ENCODE measurements at regions not wholly inside any gene's neighbourhood (a gene's known extent, or its start where the extent isn't known, plus 50 kb on each side); places are given as distances from the start of the nearest gene placed in this dataset.

DNA sequence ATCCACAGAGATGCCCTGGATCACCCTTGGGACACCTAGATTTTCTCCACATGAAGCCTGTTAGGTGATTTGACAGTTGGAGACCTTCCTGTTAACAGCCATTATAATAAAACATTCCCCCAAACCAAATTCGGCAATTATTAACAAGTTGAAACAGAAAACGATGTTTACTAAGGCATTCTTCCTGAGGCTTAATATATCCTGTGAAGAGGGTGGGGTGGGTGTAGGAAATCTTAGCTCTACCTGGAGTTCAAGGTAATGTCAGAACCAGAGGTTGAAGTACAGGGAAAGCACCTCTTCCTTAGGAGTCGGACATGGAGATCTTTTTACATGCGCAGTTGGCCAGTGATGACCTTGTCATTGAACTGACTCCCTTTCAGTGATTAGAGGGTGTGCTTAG, 143.0 kb downstream of the FGF9 start:
- no peak for DNase-seq (ENCODE audit: low spot score)
- in situ Hi-C loops (cut with HindIII; ENCODE audit: low sequenced_read_pairs) = no loop called here

DNA sequence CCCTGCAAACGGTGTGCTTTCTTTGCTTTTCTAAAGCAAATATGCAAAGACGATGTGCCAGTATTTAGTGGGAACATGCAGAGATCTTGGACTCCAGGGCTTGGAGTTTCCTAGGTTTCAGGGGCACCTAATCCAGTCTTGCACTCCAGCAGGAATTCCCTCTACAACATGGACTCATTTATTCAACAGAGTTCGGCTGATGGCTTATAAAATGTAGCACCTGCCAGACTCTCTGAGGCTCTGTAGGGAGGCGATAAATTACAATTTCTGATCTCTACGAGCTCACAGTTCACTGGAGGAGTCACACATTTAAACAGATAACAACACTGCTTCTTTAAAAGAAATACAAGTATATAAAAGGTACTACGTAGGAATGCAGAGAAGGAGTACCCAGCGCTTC, 143.7 kb downstream of the FGF9 start:
- in situ Hi-C loops (cut with HindIII; ENCODE audit: low sequenced_read_pairs) = no loop called here
- DNase-seq (ENCODE audit: low spot score) = no peak

DNA sequence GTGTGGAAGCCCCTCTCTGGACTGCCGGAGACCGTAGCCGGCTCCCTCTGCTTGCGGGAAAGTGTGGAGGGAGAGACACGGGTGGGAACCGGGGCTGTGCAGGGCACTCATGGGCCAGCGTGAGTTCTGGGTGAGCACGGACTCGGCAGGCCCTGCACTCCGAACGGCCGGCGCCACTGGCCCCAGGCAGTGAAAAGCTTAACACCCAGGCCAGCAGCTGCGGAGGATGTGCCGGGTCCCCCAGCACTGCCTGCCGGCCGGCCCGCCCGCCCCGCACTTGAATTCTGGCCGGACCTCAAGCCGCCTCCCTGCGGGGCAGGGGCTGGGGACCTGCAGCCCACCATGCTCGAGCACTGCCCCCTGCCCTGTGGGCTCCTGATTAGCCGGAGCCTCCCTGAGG, 147.0 kb downstream of the FGF9 start:
- no peak for DNase-seq (ENCODE audit: low spot score)
- in situ Hi-C loops (cut with HindIII; ENCODE audit: low sequenced_read_pairs) = no loop called here

DNA sequence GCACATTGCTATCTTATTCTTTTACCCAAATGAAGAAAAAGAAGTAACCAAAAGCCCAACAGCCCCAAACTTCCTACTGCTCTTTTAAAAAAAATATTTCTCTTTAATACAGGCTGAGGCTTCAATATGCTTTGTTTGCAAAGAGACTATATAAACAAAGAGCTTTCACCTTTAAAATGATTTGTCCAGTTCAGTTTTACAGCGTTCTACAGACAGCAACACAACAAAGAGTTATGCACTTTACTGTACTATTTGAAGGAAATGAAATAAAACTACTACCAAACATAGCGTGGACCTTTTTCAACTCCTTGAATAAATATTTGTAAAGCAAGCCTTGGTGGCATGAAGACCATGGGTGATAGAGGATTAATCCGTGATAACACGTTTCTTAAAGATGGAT, 151.2 kb downstream of the FGF9 start:
- in situ Hi-C loops (cut with HindIII; ENCODE audit: low sequenced_read_pairs) = no loop called here
- DNase-seq (ENCODE audit: low spot score) = no peak

DNA sequence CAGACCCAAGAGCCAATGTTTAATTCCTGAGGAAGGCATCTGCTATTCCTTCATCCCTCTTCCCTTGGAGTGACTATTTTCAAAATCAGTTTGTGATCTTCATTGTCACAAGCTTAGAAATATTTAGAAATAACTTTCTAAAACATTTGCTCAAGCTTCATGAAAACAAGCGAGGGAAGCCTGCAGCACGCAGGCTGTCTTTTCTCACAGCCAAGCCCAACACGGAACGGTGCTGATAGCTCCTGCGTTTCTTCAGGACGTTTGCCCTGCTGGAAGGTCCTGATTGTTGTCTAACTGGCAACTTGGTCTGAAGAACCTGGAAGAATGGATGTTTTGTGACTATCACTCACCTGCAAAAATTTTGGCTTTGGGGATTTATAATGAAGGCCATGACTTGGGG, 152.5 kb downstream of the FGF9 start:
- DNase-seq (ENCODE audit: low spot score) = no peak
- in situ Hi-C loops (cut with HindIII; ENCODE audit: low sequenced_read_pairs) = no loop called here

DNA sequence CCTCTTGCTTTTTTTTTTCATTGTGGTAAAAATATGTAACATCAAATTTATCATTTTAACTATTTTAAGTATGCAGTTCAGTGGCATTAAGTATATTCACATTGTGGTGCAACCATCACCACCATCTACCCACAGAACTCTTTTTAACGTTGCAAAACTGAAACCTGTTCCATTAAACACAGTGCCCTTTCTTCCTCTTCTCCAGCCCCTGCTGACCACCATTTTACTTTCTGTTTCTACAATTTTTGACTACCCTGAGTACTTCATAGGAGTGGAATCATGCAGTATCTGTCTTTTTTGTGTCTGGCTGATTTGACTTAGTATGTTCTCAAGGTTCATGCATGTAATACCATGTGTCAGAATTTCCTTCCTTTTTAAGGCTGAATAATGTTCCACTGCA, 153.1 kb downstream of the FGF9 start:
- in situ Hi-C loops (cut with HindIII; ENCODE audit: low sequenced_read_pairs) = no loop called here
- no peak for DNase-seq (ENCODE audit: low spot score)

DNA sequence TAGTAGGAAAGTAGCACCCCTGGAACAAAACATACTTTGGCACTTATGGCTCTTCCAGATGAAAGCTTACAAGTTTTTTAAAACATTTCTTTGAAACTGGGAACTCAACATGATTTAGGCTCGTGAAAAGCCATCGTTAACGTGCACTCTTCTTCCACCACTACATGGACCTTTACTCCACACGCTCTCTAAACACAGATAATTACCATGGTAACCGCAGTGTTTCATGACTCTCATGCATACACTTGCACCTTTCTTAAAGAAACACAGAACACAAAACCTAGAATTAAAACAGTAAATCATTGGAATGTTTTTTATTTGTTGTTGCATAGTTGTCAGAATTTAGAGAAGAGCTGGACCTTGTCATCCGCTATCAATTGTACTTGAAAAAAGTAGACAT, 154.3 kb downstream of the FGF9 start:
- in situ Hi-C loops (cut with HindIII; ENCODE audit: low sequenced_read_pairs) = no loop called here
- no peak for DNase-seq (ENCODE audit: low spot score)

DNA sequence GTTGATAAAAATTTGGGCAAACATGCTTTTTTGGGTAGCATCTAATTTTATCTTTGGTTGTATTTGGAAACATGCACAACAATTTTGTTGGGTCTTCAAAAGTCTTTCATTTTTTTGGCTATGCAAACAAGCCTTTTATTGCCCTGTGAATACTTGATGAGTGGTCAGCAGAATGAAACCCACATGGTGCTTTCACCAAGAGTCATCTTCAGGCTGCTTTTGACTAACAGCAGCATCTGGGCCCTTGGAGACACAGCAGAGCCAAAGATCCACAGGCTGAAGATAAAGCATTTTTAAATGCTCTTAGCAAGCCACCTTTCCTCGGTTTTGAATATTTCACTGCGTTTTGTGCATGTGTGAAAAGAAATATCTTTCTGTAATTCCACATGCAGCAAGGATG, 154.9 kb downstream of the FGF9 start:
- DNase-seq (ENCODE audit: low spot score) = no peak
- in situ Hi-C loops (cut with HindIII; ENCODE audit: low sequenced_read_pairs) = no loop called here

DNA sequence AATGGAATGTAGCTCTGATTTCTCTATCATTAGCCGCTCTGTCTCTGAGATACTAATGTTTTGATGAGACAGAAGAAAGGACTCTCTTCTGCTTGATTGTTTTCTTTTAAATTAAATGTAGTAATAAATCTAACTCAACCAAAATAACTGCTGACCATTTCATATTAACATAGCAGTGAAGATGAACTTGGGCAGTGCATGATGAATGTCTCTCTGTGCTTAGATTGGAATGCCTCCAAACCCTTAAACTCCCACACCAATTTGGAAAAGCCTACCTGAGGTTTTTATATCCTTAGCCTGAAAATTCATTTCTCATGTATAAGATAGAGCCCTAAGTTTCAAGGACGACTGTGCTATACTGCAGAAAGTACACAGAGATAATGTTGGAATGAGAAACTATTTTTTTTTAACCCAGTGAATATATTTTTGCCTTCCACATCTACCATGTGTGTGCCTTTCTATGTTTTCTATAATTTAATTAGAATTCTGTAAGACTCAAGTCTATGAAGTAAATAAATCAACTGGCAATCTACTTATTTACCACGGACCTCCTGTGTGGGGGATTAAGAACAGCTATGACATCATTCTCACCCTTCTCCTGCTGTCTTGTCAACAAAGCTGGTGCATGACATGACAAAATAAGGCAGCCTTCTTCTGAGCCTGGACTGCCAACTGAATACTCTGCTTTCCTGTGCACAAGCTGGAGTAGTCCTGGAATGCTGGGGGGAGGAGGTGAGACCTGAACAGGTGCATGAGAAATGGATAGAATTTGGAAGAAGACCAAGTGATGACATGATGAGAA, 155.5 kb downstream of the FGF9 start:
- in situ Hi-C loops (cut with HindIII; ENCODE audit: low sequenced_read_pairs) = no loop called here
- DNase-seq (ENCODE audit: low spot score) = no peak

DNA sequence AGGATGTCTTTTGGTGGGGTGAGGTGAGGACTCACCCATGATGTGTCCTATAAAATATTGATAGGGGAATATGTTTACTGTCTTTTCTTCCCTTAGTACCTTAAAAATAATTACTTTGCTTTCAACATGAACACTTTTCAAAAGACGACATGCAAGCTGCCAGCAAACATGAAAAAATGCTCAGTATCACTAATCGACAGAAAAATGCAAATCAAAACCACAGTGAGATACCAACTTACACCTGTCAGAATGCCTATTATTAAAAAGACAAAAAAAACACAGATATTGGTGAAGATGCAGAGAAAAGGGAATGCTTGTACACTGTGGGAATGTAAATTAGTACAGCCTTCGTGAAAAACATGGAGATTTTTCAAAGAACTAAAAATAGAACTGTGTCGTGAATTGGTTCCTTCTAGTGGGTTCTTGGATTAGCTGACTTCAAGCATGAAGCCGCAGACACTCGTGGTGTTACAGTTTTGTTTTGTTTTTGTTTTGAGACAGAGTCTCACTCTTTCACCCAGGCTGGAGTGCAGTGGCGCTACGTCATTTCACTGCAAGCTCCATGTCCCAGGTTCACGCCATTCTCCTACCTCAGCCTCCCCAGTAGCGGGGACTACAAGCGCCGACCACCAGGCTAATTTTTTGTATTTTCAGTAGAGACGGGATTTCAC, 160.9 kb downstream of the FGF9 start:
- in situ Hi-C loops (cut with HindIII; ENCODE audit: low sequenced_read_pairs) = no loop called here

DNA sequence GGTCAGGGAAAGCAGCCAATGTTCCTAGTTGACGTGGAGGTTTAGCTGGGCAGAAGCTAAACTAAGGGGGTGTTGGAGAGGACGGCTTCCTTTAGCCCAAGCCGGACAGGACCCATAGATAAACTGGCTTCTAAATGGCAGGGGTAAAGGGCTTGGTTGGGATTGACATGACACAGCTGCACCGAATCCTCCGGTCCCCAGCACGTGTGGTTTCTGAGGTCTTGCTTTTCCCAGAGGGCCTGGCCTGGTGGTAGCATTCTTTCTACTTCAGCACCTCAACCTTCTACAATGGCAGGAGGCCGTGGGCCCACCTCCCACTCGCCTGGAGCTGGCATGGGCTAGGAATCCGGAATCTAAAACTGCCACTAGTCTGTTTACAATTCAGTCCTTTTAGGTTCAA, 163.0 kb downstream of the FGF9 start:
- DNase-seq (ENCODE audit: low spot score) = no peak
- in situ Hi-C loops (cut with HindIII; ENCODE audit: low sequenced_read_pairs) = no loop called here

More for the DNA sequence above, 160.9 kb downstream of the FGF9 start:
- DNase-seq (ENCODE audit: low spot score) = no peak

DNA sequence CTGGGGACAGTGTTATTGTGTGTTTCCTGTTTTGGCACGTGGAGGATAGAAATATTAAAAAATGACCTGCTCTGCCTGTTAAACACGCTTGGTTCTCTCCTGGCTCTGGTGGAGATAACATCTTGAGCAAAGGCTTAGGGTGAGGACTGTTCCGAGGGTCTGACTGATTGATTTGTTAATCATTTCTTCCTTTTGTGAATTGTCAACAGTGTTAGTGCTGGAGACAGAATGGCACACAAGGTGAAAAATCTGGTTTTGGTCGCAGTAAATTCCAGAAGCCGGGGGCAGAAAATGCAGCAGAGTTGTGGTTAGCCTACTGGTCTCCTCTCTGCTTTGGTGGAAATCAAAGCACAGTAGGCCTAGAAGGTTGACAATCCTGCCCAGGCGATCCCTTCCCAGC, 163.6 kb downstream of the FGF9 start:
- no peak for DNase-seq (ENCODE audit: low spot score)

DNA sequence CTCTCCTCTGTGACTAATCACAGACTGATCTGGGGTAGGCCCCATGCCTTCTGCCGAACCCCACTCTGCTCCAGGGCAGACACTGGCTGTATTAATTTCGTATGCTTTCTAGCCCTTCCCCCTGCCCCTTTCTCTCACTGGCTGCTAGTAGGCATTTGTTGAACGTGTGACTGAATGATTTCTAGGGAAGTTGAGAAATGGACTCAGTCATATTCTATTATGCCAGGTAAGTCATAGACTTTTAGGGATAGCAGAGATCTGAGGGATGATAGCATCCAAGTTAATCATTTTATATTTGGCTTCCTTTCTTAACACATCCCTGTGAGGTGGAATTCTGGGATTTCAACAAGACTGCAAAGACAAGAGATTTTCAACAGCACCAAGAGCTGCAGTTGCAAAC, 166.4 kb downstream of the FGF9 start:
- DNase-seq (ENCODE audit: low spot score) = no peak
- in situ Hi-C loops (cut with HindIII; ENCODE audit: low sequenced_read_pairs) = no loop called here

More for the DNA sequence above, 163.6 kb downstream of the FGF9 start:
- in situ Hi-C loops (cut with HindIII; ENCODE audit: low sequenced_read_pairs) = no loop called here

DNA sequence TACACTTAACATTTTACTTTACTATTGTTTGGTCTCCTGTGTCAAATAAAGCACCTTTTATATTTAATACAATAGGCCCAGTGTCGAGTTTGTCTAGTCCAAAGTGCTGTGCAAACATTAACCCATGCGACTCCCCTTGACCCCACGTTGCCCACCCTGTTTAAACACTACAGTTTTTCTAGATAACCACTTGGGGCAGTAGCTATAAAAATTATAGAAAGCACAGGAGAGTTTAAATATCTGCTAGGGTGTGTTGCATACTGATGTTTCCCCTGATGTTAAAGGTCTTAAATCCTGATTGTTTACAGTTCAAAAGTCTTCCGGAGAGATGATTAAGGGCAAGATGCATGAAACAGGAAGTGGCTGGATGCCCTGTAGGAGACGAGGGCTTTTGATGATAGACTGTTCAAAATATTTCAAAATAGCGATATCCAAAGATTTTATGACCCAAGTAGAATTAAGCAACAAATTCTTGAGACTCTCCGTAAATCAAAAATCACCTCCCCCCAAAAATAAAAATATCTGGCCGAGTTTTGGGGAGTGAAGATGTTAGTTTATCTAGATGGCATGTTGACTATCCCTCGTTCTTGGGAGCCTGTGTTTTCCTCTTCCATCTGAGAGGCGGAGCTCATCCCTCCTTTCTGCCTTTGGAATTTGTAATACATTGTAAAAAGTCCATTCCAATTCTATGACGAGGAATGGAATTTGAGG, 167.1 kb downstream of the FGF9 start:
- in situ Hi-C loops (cut with HindIII; ENCODE audit: low sequenced_read_pairs) = no loop called here
- no peak for DNase-seq (ENCODE audit: low spot score)

DNA sequence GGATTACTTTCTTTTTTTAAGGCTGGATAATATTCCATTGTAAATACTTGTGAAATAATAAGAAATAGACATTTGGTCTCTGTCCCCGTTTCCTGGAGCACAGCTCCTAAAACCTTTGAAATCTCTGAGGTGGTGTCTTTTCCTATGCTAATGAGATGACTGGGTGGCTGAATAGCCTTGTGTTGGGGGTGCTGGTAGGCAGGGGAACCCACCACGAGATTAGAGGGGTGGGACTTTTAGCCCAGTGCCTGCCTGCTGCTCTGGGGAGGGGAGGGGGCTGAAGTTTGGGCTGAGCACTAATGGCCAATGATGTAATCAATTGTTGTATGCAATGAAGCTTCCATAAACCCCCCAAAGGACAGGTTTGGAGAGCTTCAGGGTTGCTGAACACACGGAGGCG, 175.7 kb downstream of the FGF9 start:
- no peak for DNase-seq (ENCODE audit: low spot score)
- in situ Hi-C loops (cut with HindIII; ENCODE audit: low sequenced_read_pairs) = no loop called here

DNA sequence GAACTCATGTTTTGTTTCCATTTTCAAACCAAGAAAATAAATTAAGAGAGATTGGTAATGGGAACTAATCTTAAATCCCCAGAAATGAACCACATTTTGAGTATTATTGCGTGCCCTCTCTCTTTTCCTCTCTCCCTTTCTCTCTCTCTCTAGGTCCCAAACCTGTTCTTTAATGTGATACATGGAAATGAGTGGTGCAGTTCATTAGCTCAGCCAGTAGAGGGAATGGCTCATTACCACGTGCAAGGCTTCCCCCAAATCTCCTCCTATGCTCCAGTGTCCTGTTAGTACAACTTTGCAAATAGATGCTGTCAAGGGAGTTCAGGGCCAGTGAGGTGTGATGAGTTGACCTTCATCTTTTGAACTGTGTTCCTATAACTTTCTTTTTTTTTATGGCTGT, 178.4 kb downstream of the FGF9 start:
- peak; percentile 7 for DNase-seq (ENCODE audit: low spot score)
- in situ Hi-C loops (cut with HindIII; ENCODE audit: low sequenced_read_pairs) = no loop called here

DNA sequence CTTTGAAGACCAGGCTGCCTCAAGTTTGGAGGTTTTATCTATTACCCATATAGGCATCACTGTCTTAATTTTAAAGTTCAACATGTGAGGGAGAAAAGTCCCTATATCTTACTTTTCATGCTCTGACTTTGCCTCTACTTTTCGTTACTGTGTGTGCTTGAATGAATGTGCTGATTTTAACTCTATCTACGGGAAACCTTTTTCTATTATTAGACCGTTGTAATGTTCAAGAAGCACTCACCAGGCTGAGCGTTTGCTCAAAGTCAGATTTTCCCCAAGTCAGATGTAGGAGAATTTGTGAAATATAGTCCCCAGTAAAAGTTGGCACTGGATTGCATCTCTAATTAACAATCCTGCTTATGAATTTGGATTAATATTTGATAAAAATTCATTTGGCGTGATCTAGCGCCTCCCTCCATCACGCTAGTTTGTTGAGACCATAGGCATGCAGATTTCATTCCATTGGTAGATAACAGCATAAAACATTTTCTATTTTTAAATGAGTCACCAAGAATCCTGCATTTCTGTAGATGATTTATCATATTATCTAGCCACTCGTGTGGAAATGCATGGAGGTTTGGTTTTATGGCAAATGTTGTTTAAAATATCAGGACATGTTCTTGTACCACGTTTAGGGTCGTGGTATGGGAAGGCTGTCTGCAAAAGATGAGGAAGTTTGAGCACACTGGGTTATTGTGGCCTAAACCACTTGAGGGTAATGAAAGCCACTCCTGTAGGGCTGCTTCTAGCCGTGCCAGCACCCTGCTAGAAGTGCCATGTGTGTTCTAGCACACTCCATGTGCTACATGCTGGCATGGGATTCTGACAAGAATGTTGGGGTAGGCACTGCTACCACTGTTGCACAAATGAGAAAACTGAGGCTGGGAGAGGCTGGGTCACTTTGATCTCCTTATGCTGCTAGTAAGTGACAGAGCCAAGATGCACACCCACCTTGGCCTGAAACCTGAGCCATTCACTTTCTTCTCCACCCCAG, 179.4 kb downstream of the FGF9 start:
- in situ Hi-C loops (cut with HindIII; ENCODE audit: low sequenced_read_pairs) = no loop called here
- DNase-seq (ENCODE audit: low spot score) = no peak

DNA sequence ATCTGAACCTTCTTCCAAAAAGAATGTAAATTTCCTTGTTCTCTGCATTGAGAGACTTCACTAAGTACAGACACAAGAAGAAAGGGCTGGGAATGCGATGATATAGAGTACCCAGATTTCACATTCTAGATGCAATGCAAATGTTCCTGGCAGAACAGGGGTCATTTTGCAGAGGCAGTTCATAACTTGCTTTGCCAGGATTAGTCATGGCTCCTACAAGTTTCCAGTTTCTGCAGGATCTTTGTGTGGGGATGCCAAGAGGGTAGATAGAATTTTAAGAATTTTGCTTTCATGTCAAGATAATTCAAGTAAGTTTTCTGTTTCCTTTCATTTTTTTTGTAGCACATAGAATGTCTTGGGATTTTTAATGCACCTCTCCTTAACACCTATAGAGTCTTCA, 181.2 kb downstream of the FGF9 start:
- in situ Hi-C loops (cut with HindIII; ENCODE audit: low sequenced_read_pairs) = no loop called here

DNA sequence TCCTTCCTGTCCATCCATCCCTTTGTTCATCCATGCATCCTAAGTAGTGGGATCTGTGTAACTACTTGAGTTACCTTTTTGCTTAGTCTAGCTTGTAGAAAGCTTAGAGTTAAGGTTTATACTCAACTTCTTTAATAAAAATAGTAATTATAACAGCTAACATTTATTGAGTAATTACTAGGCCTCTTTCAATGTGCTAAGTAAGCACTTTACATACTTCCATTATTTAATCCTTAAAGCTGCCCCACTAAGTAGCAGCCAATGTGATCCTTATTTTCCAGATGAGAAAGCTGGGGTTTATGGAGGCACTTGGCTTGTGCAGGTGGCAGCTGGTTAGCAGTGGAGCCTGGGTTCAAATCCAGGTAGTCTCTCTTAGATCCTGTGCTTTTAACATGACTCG, 182.9 kb downstream of the FGF9 start:
- DNase-seq (ENCODE audit: low spot score) = no peak
- in situ Hi-C loops (cut with HindIII; ENCODE audit: low sequenced_read_pairs) = no loop called here

More for the DNA sequence above, 181.2 kb downstream of the FGF9 start:
- no peak for DNase-seq (ENCODE audit: low spot score)

All from G401 (cell line).